ENCODE measurements at regions not wholly inside any gene's neighbourhood (a gene's known extent, or its start where the extent isn't known, plus 50 kb on each side); places are given as distances from the start of the nearest gene placed in this dataset.

GRCh38 chr2:121818546-121818945 is 63.1 kb downstream of the TSN start:
- no peak overlapping the region for H3K4me3 ChIP-seq (ENCODE audit: low read length in 2 of 2)
- H3K27me3 ChIP-seq (ENCODE audit: control insufficient read depth in 2 of 2, insufficient read depth in 1 of 2, low read length in 1 of 2) = no peaks in the 10 kb centered on the region
- H3K27ac ChIP-seq (ENCODE audit: low read depth in 1 of 2, low read length in 1 of 2) = no peak overlapping the region
- no peak for DNase-seq (ENCODE audit: low read depth in 6 of 9, low spot score in 9 of 9)
- peaks cover 0 to 5% of the 10 kb centered on the region in 2 donors for H3K9me3 ChIP-seq (ENCODE audit: control insufficient read depth in 2 of 2, insufficient read depth in 1 of 2, low read length in 1 of 2)
- H3K4me1 ChIP-seq (ENCODE audit: control insufficient read depth in 2 of 2, insufficient read depth in 2 of 2, low read length in 2 of 2) = peaks cover 0 to 14% of the 10 kb centered on the region in 2 donors
- WGBS = 93% methylated on average over 1 of the region's 1 CpG
- no peaks in the 10 kb centered on the region for H3K36me3 ChIP-seq (ENCODE audit: control insufficient read depth in 2 of 2, insufficient read depth in 2 of 2, low read length in 1 of 2)

GRCh38 chr2:121819846-121820245 is 64.4 kb downstream of the TSN start:
- Histone ChIP-seq H3K4me1 (ENCODE audit: control insufficient read depth in 2 of 2, insufficient read depth in 2 of 2, low read length in 2 of 2) (peaks cover 0 to 14% of the 10 kb centered on the region in 2 donors), H3K9me3 (ENCODE audit: control insufficient read depth in 2 of 2, insufficient read depth in 1 of 2, low read length in 1 of 2) (peaks cover 0 to 5% of the 10 kb centered on the region in 2 donors), H3K36me3 (ENCODE audit: control insufficient read depth in 2 of 2, insufficient read depth in 2 of 2, low read length in 1 of 2) (no peaks in the 10 kb centered on the region), H3K27me3 (ENCODE audit: control insufficient read depth in 2 of 2, insufficient read depth in 1 of 2, low read length in 1 of 2) (no peaks in the 10 kb centered on the region), H3K27ac (ENCODE audit: low read depth in 1 of 2, low read length in 1 of 2) (no peak overlapping the region), H3K4me3 (ENCODE audit: low read length in 2 of 2) (no peak overlapping the region)
- 37% methylated on average over 6 of the region's 6 CpGs for WGBS
- peak in 3 of 9 donors; percentile 4 to 27 (median 8) for DNase-seq (ENCODE audit: low read depth in 6 of 9, low spot score in 9 of 9)

GRCh38 chr2:121821476-121822158 is 66.2 kb downstream of the TSN start:
- H3K27ac ChIP-seq (ENCODE audit: low read depth in 1 of 2, low read length in 1 of 2) = no peak overlapping the region
- WGBS = 93% methylated on average over 6 of the region's 6 CpGs
- H3K4me3 ChIP-seq (ENCODE audit: low read length in 2 of 2) = no peak overlapping the region

GRCh38 chr2:121824264-121824663 is 68.8 kb downstream of the TSN start:
- H3K9me3 ChIP-seq (ENCODE audit: control insufficient read depth in 2 of 2, insufficient read depth in 1 of 2, low read length in 1 of 2) = no peaks in the 10 kb centered on the region
- no peaks in the 10 kb centered on the region for H3K27me3 ChIP-seq (ENCODE audit: control insufficient read depth in 2 of 2, insufficient read depth in 1 of 2, low read length in 1 of 2)
- no peaks in the 10 kb centered on the region for H3K36me3 ChIP-seq (ENCODE audit: control insufficient read depth in 2 of 2, insufficient read depth in 2 of 2, low read length in 1 of 2)
- DNase-seq (ENCODE audit: low read depth in 6 of 9, low spot score in 9 of 9) = no peak
- peaks cover 0 to 9% of the 10 kb centered on the region in 2 donors for H3K4me1 ChIP-seq (ENCODE audit: control insufficient read depth in 2 of 2, insufficient read depth in 2 of 2, low read length in 2 of 2)
- H3K4me3 ChIP-seq (ENCODE audit: low read length in 2 of 2) = no peak overlapping the region
- 98% methylated on average over 4 of the region's 4 CpGs for WGBS
- H3K27ac ChIP-seq (ENCODE audit: low read depth in 1 of 2, low read length in 1 of 2) = no peak overlapping the region

More at GRCh38 chr2:121821476-121822158, 66.2 kb downstream of the TSN start:
- DNase-seq (ENCODE audit: low read depth in 6 of 9, low spot score in 9 of 9) = no peak
- H3K36me3 ChIP-seq (ENCODE audit: control insufficient read depth in 2 of 2, insufficient read depth in 2 of 2, low read length in 1 of 2) = no peaks in the 10 kb centered on the region
- no peaks in the 10 kb centered on the region for H3K9me3 ChIP-seq (ENCODE audit: control insufficient read depth in 2 of 2, insufficient read depth in 1 of 2, low read length in 1 of 2)
- H3K4me1 ChIP-seq (ENCODE audit: control insufficient read depth in 2 of 2, insufficient read depth in 2 of 2, low read length in 2 of 2) = peaks cover 0 to 14% of the 10 kb centered on the region in 2 donors
- H3K27me3 ChIP-seq (ENCODE audit: control insufficient read depth in 2 of 2, insufficient read depth in 1 of 2, low read length in 1 of 2) = no peaks in the 10 kb centered on the region

- H3K27me3 ChIP-seq (ENCODE audit: control insufficient read depth in 2 of 2, insufficient read depth in 1 of 2, low read length in 1 of 2) = no peaks in the 10 kb centered on the region
- H3K36me3 ChIP-seq (ENCODE audit: control insufficient read depth in 2 of 2, insufficient read depth in 2 of 2, low read length in 1 of 2) = no peaks in the 10 kb centered on the region
- H3K27ac ChIP-seq (ENCODE audit: low read depth in 1 of 2, low read length in 1 of 2) = no peak overlapping the region
- WGBS = 92% methylated on average over 8 of the region's 8 CpGs
- H3K9me3 ChIP-seq (ENCODE audit: control insufficient read depth in 2 of 2, insufficient read depth in 1 of 2, low read length in 1 of 2) = no peaks in the 10 kb centered on the region
- peaks cover 0 to 3% of the 10 kb centered on the region in 2 donors for H3K4me1 ChIP-seq (ENCODE audit: control insufficient read depth in 2 of 2, insufficient read depth in 2 of 2, low read length in 2 of 2)
- no peak for DNase-seq (ENCODE audit: low read depth in 6 of 9, low spot score in 9 of 9)
- H3K4me3 ChIP-seq (ENCODE audit: low read length in 2 of 2) = no peak overlapping the region
These were observed 69.8 kb downstream of the TSN start for GRCh38 chr2:121825003-121825950.

- 92% methylated on average over 3 of the region's 3 CpGs for WGBS
These were observed 70.6 kb downstream of the TSN start for GRCh38 chr2:121826036-121826435.

GRCh38 chr2:121828281-121828731 is 72.9 kb downstream of the TSN start:
- Histone ChIP-seq H3K4me1 (ENCODE audit: control insufficient read depth in 2 of 2, insufficient read depth in 2 of 2, low read length in 2 of 2) (no peaks in the 10 kb centered on the region), H3K4me3 (ENCODE audit: low read length in 2 of 2) (no peak overlapping the region), H3K36me3 (ENCODE audit: control insufficient read depth in 2 of 2, insufficient read depth in 2 of 2, low read length in 1 of 2) (no peaks in the 10 kb centered on the region), H3K27ac (ENCODE audit: low read depth in 1 of 2, low read length in 1 of 2) (no peak overlapping the region), H3K27me3 (ENCODE audit: control insufficient read depth in 2 of 2, insufficient read depth in 1 of 2, low read length in 1 of 2) (no peaks in the 10 kb centered on the region), H3K9me3 (ENCODE audit: control insufficient read depth in 2 of 2, insufficient read depth in 1 of 2, low read length in 1 of 2) (no peaks in the 10 kb centered on the region)
- DNase-seq (ENCODE audit: low read depth in 6 of 9, low spot score in 9 of 9) = no peak
- WGBS = 77% methylated on average over 13 of the region's 13 CpGs

More at GRCh38 chr2:121826036-121826435, 70.6 kb downstream of the TSN start:
- Histone ChIP-seq H3K9me3 (ENCODE audit: control insufficient read depth in 2 of 2, insufficient read depth in 1 of 2, low read length in 1 of 2) (no peaks in the 10 kb centered on the region), H3K27ac (ENCODE audit: low read depth in 1 of 2, low read length in 1 of 2) (no peak overlapping the region), H3K4me1 (ENCODE audit: control insufficient read depth in 2 of 2, insufficient read depth in 2 of 2, low read length in 2 of 2) (no peaks in the 10 kb centered on the region), H3K27me3 (ENCODE audit: control insufficient read depth in 2 of 2, insufficient read depth in 1 of 2, low read length in 1 of 2) (no peaks in the 10 kb centered on the region), H3K36me3 (ENCODE audit: control insufficient read depth in 2 of 2, insufficient read depth in 2 of 2, low read length in 1 of 2) (no peaks in the 10 kb centered on the region), H3K4me3 (ENCODE audit: low read length in 2 of 2) (no peak overlapping the region)
- DNase-seq (ENCODE audit: low read depth in 6 of 9, low spot score in 9 of 9) = no peak

GRCh38 chr2:121830809-121831208 is 75.4 kb downstream of the TSN start:
- Histone ChIP-seq H3K4me1 (ENCODE audit: control insufficient read depth in 2 of 2, insufficient read depth in 2 of 2, low read length in 2 of 2) (no peaks in the 10 kb centered on the region), H3K9me3 (ENCODE audit: control insufficient read depth in 2 of 2, insufficient read depth in 1 of 2, low read length in 1 of 2) (no peaks in the 10 kb centered on the region), H3K27ac (ENCODE audit: low read depth in 1 of 2, low read length in 1 of 2) (no peak overlapping the region), H3K36me3 (ENCODE audit: control insufficient read depth in 2 of 2, insufficient read depth in 2 of 2, low read length in 1 of 2) (no peaks in the 10 kb centered on the region), H3K4me3 (ENCODE audit: low read length in 2 of 2) (no peak overlapping the region), H3K27me3 (ENCODE audit: control insufficient read depth in 2 of 2, insufficient read depth in 1 of 2, low read length in 1 of 2) (no peaks in the 10 kb centered on the region)
- DNase-seq (ENCODE audit: low read depth in 6 of 9, low spot score in 9 of 9) = no peak
- WGBS = 95% methylated on average over 1 of the region's 1 CpG

GRCh38 chr2:121831841-121832240 is 76.4 kb downstream of the TSN start:
- DNase-seq (ENCODE audit: low read depth in 6 of 9, low spot score in 9 of 9) = no peak
- no peak overlapping the region for H3K4me3 ChIP-seq (ENCODE audit: low read length in 2 of 2)
- no peaks in the 10 kb centered on the region for H3K27me3 ChIP-seq (ENCODE audit: control insufficient read depth in 2 of 2, insufficient read depth in 1 of 2, low read length in 1 of 2)
- 95% methylated on average over 9 of the region's 9 CpGs for WGBS
- no peaks in the 10 kb centered on the region for H3K9me3 ChIP-seq (ENCODE audit: control insufficient read depth in 2 of 2, insufficient read depth in 1 of 2, low read length in 1 of 2)
- no peaks in the 10 kb centered on the region for H3K4me1 ChIP-seq (ENCODE audit: control insufficient read depth in 2 of 2, insufficient read depth in 2 of 2, low read length in 2 of 2)
- H3K36me3 ChIP-seq (ENCODE audit: control insufficient read depth in 2 of 2, insufficient read depth in 2 of 2, low read length in 1 of 2) = no peaks in the 10 kb centered on the region
- H3K27ac ChIP-seq (ENCODE audit: low read depth in 1 of 2, low read length in 1 of 2) = no peak overlapping the region
